ENCODE measurements at regions not wholly inside any gene's neighbourhood (a gene's known extent, or its start where the extent isn't known, plus 50 kb on each side); places are given as distances from the start of the nearest gene placed in this dataset.

GRCh38 chr5:171651102-171651501 is 134.5 kb upstream of the SMIM23 start:
- DNase-seq, result no peak

GRCh38 chr5:171654881-171655280 is 130.7 kb upstream of the SMIM23 start:
- peak; percentile 31 to 62 for DNase-seq

DNA sequence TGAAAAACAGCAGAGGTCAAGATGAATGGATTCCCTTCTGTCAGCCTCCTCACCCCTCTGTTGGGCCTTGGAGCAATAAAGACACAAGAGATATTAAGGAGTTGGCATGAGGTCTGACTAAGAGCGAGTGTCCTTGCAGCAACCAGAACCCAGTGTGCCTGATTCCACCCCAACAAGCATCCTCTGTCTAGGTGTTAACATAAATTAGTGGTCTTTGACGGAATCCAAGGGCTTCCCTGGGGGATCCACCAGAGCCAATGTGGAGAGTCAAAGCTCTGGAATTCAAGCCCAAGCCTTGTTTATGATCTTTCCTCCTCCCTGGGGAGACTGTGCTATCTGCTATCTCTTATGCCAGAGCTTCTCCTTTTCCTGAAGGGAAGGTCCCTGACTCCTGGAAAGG is 128.1 kb upstream of the SMIM23 start:
- no peak for DNase-seq

DNA sequence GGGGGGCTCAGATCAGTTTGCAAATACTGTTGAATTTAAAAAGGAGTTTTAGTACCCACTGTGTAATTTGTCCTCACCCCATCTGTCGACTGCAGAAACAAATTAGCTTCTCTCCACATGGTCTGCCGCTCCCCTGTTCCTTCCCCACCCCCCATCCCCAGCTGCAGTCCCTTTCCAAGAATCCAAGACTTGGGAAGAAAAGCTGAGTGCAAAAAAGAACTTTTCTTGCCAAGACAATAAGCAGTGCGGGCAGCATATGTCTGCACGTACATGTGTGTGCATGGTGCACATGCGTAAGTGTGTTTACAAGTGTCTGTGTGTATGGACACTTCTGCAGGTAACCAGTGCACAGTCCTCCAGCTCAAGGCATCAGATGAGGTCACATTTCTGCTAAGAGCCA is 125.7 kb upstream of the SMIM23 start:
- no peak for DNase-seq

- peak; percentile 17 to 59 for DNase-seq
Measured at GRCh38 chr5:171660434-171660833, 125.2 kb upstream of the SMIM23 start.

GRCh38 chr5:171661143-171661542 is 124.5 kb upstream of the SMIM23 start:
- no peak for DNase-seq

- DNase-seq, result no peak
Measured at GRCh38 chr5:171663311-171664085, 122.1 kb upstream of the SMIM23 start.

- DNase-seq, result no peak
Measured at GRCh38 chr5:171664489-171664888, 121.1 kb upstream of the SMIM23 start.

- DNase-seq, result no peak
Measured at GRCh38 chr5:171666815-171667214, 118.8 kb upstream of the SMIM23 start.

DNA sequence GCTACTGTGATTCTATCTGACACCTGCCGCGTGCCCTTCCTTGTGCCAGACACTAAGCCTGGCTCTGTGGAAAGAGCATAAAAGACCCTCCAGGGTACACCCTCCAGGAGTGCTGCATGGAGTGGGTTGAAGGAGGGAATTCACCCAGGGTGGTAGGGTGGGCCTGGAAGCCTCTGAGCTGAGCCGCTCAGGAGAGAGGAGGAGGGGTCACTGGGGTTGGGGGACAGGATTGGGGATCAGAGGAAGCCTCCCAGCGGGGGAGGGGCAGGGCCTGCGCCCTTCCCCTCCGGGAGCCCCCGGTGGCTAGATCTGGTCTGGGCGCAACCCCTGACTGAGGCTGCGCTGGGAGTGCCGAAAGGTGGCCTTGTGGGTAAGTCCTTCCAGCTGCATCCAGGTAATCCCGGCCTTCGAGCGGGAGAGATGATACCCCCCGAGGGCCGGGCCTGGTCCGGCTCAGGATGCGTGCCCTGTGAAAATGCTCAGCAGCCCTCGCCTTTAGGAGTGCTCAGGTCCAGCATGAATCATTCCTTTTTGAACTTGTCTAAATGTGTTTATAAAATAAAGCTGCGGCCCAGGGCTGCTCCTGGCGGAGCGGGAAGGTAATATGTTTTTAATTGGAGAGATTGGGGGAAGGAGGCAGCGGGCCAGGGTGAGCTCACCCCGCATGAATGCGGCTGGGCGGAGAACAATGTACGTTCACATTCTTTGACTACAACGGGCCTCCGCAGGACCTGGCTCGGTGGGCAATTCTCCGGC is 118.1 kb upstream of the SMIM23 start:
- no peak for DNase-seq

DNA sequence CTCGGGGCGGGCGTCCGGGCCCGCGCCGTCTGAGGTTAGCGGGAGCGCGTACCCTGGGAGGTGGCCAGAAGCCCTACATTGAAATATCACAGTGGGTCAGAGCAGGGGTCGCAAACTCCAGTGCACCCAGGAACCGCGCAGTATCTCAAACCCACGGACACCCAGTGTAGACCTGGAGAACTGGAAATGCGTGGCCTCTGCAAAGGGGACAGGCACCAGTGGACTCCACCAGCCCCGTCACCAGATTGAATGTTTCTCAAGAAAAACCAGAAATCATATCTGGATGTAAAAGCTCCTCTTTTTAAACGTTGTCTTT is 117.6 kb upstream of the SMIM23 start:
- no peak for DNase-seq

GRCh38 chr5:171669571-171669970 is 116.0 kb upstream of the SMIM23 start:
- no peak for DNase-seq

GRCh38 chr5:171672556-171672955 is 113.1 kb upstream of the SMIM23 start:
- DNase-seq, result no peak

GRCh38 chr5:171673328-171673727 is 112.3 kb upstream of the SMIM23 start:
- DNase-seq, result no peak

DNA sequence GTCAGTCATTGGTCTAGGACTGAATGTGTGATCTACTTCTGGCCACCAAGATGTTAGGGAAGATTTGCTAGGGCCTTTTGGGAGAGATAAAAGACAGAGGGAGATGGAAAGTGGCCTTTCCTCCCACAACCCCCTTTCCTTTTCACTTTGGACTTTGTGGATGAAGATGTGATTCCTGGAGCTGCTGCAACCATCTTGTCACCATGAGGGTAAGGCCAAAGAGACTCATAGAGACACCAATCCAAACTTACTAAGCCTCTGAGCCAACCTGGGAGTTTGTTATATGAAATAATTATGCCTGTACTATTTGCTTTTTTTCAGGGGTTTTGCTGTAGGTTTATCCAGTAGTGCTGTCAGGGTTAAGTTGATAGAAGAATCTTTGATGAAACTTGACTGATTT is 111.8 kb upstream of the SMIM23 start:
- no peak for DNase-seq

- DNase-seq, result no peak
Measured at GRCh38 chr5:171675511-171675910, 110.1 kb upstream of the SMIM23 start.

DNA sequence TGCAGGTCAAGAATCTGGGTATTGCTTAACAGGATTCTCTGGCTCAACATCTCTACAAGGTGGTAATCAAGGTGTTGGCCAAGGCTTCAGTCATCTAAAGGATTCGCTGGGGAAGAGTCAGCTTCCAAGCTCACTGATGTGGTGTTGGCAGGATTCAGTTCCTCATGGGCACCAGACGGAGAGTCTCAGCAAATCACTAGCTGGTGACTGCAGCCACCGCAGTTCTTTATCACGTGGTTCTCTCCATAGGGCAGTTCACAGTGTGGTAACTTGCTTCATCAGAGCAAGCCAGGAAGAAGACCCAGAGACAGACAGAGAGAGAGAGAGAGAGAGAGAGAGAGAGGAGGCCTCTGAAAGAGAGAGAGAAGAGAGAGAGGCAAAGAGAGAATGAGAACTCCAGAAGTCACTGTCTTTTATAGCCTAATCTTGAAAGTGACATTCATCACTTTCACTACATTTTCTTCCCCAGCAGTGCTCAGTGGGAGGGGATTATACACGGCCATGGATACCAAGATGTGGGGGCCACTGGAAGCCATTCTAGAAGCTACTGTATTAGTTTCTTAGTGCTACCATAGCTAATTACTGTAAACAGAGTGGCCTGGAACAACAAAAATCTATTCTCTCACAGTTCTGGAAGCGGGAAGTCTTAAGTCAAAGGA is 109.2 kb upstream of the SMIM23 start:
- peak; percentile 92 for DNase-seq

DNA sequence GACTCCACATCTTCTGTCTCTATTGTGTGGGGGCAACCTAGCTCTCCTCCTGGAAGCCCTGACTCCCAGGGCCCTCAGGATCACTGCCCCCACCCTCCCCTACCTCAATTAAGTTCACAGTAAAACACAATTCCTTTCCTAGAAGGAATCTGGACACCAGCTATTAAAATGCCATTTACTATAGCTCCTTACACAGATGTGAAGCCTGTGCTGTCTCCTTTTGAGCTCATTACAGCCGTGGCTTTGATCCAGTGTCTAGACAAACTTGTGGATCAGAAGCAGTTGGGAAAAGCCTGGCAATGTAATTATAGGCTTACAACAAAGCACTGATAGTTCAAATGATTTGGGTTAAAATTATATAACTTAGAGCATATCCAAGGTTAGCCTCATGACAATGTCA is 107.0 kb upstream of the SMIM23 start:
- no peak for DNase-seq

DNA sequence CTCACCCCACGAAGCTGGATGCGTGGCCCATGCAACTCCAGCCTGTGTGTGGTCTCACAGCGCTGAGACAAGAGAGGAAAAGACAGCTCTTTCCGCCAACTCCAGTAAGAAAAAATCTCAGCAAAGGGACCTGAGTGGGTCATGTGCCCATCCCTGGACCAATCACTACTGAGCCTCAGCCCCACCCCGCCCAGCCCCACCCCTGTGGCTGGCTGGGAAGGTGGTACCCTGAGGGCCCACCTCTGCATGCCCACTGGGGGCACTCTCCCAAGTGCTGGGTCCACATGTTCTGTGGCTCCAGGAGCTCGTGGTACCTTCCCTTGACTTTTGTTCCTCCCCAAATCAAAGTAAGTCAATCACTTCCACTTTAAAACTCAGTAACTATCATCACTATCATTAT is 105.1 kb upstream of the SMIM23 start:
- DNase-seq, result no peak

DNA sequence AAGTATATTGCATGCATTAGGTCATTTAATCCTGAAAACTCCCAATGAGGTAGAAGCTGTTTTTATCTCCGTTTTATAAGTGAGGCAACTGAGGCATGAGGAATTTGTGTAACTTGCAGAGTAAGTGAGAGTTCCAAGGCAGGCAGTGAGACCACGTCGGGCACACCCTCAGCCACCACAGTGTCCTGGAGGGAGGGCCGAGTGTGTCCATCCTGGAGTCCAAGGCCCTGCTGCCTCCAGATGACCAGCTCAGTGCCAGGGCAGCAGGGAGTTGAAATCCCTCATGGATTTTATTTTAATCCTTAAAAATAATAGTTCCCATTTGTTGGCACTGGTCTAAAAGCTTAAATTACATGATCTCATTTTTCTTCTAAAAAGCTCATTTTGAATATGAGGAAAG is 104.6 kb upstream of the SMIM23 start:
- no peak for DNase-seq

- peak; percentile 86 to 88 for DNase-seq
Measured at GRCh38 chr5:171681677-171682076, 103.9 kb upstream of the SMIM23 start.

GRCh38 chr5:171682801-171683200 is 102.8 kb upstream of the SMIM23 start:
- no peak for DNase-seq

GRCh38 chr5:171684169-171684568 is 101.4 kb upstream of the SMIM23 start:
- DNase-seq, result no peak

Data from inflammatory macrophage (primary cell).